ENCODE measurements at regions not wholly inside any gene's neighbourhood (a gene's known extent, or its start where the extent isn't known, plus 50 kb on each side); places are given as distances from the start of the nearest gene placed in this dataset.
A peak's percentile ranks its signal among the peaks of the same experiment; 100 is the strongest.
"Not testable (repeated sequence)": the region's sequence is repeated elsewhere in the genome, so short reads cannot be mapped to it uniquely, and the experiment has no call there.

GRCh38 chrX:25130619-25131018 lies 114.9 kb upstream of the ARX start:
- no peak for DNase-seq

GRCh38 chrX:25125483-25125882 lies 109.7 kb upstream of the ARX start:
- no peak for DNase-seq

GRCh38 chrX:25124391-25124790 lies 108.6 kb upstream of the ARX start:
- DNase-seq = no peak

- DNase-seq = no peak
These were observed 96.4 kb upstream of the ARX start for GRCh38 chrX:25112156-25112555.

- DNase-seq = no peak
These were observed 92.7 kb upstream of the ARX start for GRCh38 chrX:25108481-25108880.

GRCh38 chrX:25105221-25105620 lies 89.5 kb upstream of the ARX start:
- peak; percentile 9 for DNase-seq

- DNase-seq = no peak
These were observed 80.8 kb upstream of the ARX start for GRCh38 chrX:25096522-25097045.

GRCh38 chrX:25091152-25091551 lies 75.4 kb upstream of the ARX start:
- not testable (repeated sequence) for DNase-seq

GRCh38 chrX:25084446-25084845 lies 68.7 kb upstream of the ARX start:
- DNase-seq = peak; percentile 76

GRCh38 chrX:25083661-25084060 lies 67.9 kb upstream of the ARX start:
- DNase-seq = peak; percentile 11

- peak; percentile 21 for DNase-seq
These were observed 63.3 kb upstream of the ARX start for GRCh38 chrX:25079020-25079419.

- peak; percentile 12 for DNase-seq
These were observed 61.3 kb upstream of the ARX start for GRCh38 chrX:25076941-25077500.

- DNase-seq = peak; percentile 9
These were observed 56.5 kb upstream of the ARX start for GRCh38 chrX:25072247-25072646.

- DNase-seq = no peak
These were observed 54.3 kb upstream of the ARX start for GRCh38 chrX:25070038-25070437.

GRCh38 chrX:25069209-25069608 lies 53.4 kb upstream of the ARX start:
- DNase-seq = no peak

GRCh38 chrX:25068340-25068739 lies 52.6 kb upstream of the ARX start:
- no peak for DNase-seq

- no peak for DNase-seq
These were observed 51.8 kb upstream of the ARX start for GRCh38 chrX:25067271-25068172.

GRCh38 chrX:25066131-25066530 lies 50.4 kb upstream of the ARX start:
- no peak for DNase-seq
